ENCODE measurements at regions not wholly inside any gene's neighbourhood (a gene's known extent, or its start where the extent isn't known, plus 50 kb on each side); places are given as distances from the start of the nearest gene placed in this dataset.
"Not testable (repeated sequence)": the region's sequence is repeated elsewhere in the genome, so short reads cannot be mapped to it uniquely, and the experiment has no call there.

- DNase-seq (ENCODE audit: low read depth) = peak; percentile 65
Observed at GRCh38 chr17:55903028-55903690, 152.3 kb downstream of the PCTP start.

DNA sequence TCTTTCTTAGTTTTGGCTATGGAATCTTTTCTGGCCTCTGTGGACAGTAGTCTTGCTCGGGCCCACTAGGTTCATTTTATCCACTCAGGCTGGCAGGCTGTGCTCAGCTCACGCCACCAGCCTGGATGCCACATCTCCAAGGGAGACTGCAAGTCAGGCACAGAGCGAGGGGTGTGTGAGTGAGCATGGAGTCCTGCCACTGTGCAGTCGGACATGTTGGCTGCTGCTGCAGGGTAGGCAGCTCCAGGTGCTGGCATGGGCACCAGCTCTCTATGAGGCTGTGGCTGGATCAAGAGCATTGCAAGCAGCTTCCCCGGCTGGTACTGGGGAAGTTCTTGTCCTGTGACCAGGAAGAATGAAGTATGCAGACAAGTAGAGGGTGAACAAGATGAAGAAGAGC, 158.9 kb downstream of the PCTP start:
- DNase-seq (ENCODE audit: low read depth) = no peak

DNA sequence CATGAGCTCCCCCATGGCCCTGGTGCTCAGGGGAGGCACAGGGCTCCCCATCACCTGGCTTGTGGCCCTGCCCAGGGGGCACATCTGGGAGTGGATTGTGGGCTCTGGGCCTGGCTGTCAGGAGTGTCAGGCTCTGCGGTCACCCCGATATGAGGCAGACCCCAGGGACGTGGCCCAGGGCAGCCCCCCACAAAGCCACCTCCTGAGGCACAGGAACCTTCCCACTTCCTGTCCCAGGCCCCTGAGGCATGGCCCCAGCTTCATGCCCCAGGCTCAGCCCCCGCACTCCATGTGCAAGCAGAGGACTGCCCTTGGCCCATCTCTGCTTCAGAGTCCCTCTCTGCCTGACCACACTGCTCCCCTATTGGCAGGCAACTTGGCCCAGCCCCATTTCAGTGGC, 160.3 kb downstream of the PCTP start:
- no peak for DNase-seq (ENCODE audit: low read depth)

GRCh38 chr17:55925440-55925839, 174.6 kb downstream of the PCTP start:
- DNase-seq (ENCODE audit: low read depth) = peak; percentile 6

GRCh38 chr17:55926276-55926990, 175.6 kb downstream of the PCTP start:
- peak; percentile 37 for DNase-seq (ENCODE audit: low read depth)

DNA sequence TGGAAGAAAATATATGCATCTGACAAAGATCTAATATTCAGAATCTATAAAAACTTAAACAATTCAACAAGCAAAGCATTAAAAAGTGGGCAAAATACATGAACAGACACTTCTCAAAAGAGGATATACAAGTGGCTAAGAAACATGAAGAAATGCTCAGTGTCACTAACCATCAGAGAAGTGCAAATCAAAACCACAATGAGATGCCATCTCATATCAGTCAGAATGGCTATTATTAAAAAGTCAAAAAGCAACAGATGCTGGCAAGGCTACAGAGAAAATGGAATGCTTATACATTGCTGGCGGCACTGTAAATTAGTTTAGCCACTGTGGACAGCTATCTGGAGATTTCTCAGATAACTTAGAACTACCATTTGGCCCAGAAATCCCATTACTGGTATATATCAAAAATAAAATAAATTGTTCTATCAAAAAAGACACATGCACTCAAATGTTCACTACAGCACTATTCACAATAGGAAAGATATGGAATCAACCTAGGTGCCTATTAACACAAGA, 179.5 kb downstream of the PCTP start:
- DNase-seq (ENCODE audit: low read depth) = peak; percentile 53

GRCh38 chr17:55931446-55931845, 180.6 kb downstream of the PCTP start:
- DNase-seq (ENCODE audit: low read depth) = no peak

DNA sequence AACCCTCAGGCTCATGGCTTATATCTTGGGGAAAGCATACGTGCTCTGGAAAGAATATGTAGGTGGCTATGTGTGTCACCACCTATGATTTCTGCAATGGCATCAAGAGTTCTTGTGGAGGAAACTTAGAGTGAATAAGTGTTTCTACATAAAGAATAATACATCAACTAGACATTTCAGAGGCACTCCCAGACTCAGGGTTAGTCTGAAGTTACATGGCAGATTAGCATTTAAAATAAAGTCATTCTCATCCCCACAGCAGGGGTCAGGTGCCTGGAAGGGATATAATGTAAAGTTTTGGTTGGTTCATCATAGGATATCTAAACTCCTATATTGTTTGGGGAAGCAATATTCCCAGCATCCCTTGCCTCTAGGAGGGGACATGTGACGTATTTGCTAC, 182.1 kb downstream of the PCTP start:
- no peak for DNase-seq (ENCODE audit: low read depth)

- DNase-seq (ENCODE audit: low read depth) = not testable (repeated sequence)
Observed at GRCh38 chr17:55939181-55939810, 188.4 kb downstream of the PCTP start.

GRCh38 chr17:55959756-55960155, 193.5 kb upstream of the ANKFN1 start:
- DNase-seq (ENCODE audit: low read depth) = no peak

DNA sequence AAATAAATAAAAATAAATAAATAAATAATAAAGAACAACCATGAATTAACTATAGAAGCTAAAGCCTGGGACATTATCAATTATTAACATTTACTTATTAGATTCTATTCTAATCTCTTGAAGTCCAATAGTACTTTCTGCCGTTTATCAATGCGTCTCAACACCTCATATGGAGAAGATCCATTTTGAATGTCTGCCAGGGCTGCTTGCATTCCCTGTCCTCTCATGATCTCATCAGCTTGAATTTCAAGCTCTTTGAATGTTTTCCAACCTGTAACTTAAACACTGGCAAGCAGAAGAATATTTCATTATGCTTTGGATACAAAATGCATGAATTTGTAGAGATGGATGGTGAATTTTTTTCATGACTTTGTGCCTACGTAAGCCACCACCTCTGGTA, 191.9 kb upstream of the ANKFN1 start:
- no peak for DNase-seq (ENCODE audit: low read depth)

GRCh38 chr17:55962951-55963401, 190.3 kb upstream of the ANKFN1 start:
- DNase-seq (ENCODE audit: low read depth) = peak; percentile 42

- no peak for DNase-seq (ENCODE audit: low read depth)
Observed at GRCh38 chr17:55964191-55964590, 189.1 kb upstream of the ANKFN1 start.

GRCh38 chr17:55965051-55965450, 188.2 kb upstream of the ANKFN1 start:
- no peak for DNase-seq (ENCODE audit: low read depth)

GRCh38 chr17:55969562-55970324, 183.5 kb upstream of the ANKFN1 start:
- DNase-seq (ENCODE audit: low read depth) = no peak

- DNase-seq (ENCODE audit: low read depth) = no peak
Observed at GRCh38 chr17:55978578-55978977, 174.7 kb upstream of the ANKFN1 start.

- no peak for DNase-seq (ENCODE audit: low read depth)
Observed at GRCh38 chr17:55983096-55983495, 170.2 kb upstream of the ANKFN1 start.

GRCh38 chr17:55986817-55987216, 166.5 kb upstream of the ANKFN1 start:
- no peak for DNase-seq (ENCODE audit: low read depth)

DNA sequence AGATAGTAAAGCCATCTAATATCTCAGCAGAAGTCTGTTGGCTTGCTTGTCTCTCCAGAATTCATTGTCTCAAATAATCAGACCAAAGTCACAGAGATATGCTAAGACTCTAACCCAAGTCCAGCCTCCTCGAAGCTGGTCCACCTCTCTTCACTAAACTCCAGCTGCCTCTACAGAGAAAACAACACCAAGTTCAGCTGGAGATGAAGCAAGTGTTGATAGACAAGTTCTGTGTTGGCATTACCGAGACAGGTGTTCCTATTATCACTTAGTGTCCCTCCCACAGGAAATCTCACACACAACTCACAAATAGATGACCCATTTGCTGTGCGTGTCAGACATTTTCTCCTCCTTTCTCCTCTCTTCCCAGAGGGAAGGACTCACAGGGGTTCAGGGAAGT, 164.4 kb upstream of the ANKFN1 start:
- peak; percentile 56 for DNase-seq (ENCODE audit: low read depth)

- peak; percentile 89 for DNase-seq (ENCODE audit: low read depth)
Observed at GRCh38 chr17:55990332-55991006, 162.8 kb upstream of the ANKFN1 start.

DNA sequence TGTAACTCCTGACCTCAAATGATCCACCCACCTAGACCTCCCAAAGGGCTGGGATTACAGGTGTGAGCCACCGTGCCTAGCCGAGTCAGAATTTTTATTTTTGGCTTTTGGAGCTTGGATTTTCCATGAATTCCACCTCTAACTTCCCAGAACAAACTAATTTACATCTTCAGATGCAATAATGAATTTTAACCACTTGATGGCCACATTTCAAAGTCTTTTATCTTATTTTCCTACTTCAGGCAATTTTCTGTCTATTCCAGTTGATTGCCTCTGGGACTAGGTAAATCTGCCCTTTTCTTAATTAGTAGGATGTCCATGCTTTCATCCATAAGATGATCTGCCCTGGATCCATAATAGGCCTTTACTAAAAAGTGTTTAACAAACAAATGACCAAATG, 156.4 kb upstream of the ANKFN1 start:
- peak; percentile 49 for DNase-seq (ENCODE audit: low read depth)

All from myocyte (in vitro differentiated cells).